CD4-positive, alpha-beta T cell treated with Interleukin-17A for 4 hours (primary cell): ENCODE measurements at regions not wholly inside any gene's neighbourhood (a gene's known extent, or its start where the extent isn't known, plus 50 kb on each side); places are given as distances from the start of the nearest gene placed in this dataset.

Source experiments
- DNase-seq: peaks from one replicate; pipeline ENCODE4 v3.0.0-alpha.2; 2020; ENCODE audit warnings: mixed read lengths

DNA sequence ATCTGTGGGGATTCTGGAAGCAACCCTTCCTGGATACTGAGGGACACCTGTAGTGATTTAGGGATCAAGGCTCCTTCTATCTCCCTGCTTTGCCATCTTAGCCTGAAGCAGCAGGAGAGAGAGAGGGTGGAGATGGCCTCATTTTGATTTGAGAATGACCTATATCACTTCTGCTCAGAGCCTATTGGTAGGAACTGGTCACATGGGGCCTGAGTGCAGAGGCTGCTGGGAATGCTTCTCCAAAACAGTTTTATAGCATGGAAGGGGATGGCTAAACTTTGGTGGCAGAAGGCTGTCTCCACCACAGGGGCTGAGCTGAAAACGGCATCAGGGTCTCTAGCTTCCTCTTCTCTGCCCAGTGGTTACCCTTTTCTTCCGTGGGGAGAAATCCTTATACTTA, 105.8 kb downstream of the TBX19 start:
- no peak for DNase-seq

DNA sequence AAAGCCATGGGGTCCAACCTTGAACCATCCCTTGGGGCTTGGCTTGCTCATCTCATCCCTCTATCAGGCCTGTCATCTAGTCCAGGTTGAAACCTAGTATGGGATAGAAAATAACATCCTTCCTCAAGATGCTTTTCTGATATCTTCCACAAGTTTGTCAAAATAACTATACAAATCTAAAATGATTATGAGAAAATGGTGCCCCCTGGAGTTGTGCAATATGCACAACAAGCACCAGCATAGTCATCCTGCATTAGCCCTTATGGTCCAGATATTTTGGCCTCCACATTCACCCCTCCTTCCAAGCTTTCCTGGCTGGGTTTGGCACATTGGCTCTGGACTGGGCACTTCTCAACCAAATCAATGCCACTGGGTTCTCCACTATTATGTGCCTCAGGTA, 101.2 kb downstream of the TBX19 start:
- DNase-seq = no peak

DNA sequence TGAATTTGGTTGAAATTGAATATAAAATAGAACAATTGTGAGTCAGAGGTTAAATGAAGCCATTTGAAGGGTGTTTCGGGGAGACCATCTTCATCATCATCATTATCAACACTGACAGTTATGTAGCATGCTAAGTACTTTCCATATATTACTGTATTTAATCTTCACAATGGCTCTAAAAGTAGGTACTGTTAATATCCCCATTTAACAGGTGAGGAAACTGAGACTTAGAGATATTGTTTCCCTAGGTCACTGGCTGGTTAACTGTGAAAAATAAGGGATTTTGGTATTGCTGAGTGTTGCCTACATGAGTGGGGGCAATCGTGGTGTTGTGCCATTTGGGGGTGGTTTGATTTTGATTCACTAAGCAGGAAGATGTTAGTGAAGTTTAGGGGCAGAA, 100.3 kb downstream of the TBX19 start:
- DNase-seq = no peak

DNA sequence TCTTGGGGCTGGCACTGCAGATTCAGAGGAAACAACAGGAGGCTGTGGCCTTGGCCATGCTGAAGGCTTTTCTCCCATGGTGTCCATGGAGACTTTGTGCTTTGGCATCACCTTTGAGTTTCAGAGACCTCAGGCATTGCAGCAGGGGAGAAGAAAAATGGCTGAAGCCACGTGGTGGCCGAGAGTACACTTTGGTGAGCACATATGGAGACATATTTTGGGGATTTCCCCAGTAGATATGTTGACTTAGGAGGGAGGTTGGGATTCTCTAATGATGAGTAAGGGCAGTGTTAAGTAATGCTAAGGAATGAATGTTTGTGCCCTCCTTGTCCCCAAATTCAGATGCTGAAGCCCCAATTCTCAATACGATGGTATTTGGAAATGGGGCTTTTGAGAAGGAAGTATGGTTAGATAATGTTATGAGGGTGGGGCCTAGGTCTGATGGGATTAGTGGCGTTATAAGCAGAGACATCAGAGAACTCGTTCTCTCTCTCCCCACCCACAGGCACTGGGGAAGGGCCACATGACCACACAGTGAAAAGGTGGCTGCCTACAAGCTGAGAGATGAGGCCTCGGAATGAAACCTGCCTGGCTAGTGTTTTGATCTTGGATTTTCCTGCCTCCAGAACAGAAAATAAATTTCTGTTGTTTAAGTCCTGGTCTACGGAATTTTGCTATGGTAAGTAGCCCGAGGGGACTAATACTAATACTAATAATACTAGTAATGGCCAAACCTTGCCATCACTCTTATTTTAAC, 98.6 kb downstream of the TBX19 start:
- no peak for DNase-seq

DNA sequence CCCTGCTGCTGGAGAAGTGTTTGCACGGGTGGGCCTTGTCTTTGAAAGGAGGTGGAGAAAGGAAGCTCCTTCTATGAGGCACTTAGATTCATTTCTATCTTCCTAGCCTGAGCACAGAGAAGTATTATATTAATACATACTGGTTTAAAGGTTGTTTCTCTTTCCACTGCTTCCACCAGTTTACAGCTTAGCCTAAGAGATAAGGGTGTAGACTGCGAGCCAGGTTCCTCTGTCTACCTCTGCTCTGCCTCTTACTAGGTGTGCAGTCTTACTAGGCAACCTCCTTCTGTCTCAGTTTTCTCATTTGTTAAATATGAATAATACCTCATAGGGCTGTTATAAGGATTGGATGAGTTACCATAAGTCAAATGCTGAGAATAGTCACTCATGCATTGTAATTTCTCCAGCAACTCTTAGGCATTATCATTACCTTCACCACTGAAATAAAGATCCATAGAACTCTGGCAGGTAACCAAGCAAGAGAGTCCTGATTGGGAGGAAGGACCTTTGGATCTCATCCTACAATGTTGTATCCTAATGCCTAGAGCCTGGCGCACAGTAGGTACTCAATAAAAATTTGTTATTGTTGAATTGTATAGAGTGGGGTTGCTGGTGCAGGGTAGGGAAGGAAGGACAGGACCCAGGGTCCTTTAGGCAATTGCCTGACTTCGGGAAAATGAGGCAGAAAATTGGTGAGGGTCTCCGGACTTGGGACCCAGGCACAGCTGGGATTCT, 95.1 kb downstream of the TBX19 start:
- no peak for DNase-seq

DNA sequence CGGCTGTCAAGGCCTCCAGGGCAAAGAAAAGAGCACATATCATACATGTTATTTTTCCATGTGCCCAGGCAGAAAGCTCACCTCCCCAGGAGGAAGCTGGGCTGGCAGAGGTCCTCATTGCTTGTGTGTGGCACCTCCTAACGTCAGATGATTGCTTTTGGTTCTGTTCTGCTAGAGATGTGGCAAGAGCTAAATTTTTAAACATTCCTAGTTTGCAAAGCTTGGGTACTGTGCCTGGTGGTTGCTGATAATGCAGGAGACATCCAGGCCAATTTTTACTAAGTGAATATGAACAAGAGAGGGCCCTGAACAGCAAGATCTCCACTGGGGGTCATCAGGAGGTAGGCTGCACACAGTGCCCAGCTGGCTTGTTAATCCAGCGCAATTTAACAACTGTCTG, 93.9 kb downstream of the TBX19 start:
- no peak for DNase-seq

DNA sequence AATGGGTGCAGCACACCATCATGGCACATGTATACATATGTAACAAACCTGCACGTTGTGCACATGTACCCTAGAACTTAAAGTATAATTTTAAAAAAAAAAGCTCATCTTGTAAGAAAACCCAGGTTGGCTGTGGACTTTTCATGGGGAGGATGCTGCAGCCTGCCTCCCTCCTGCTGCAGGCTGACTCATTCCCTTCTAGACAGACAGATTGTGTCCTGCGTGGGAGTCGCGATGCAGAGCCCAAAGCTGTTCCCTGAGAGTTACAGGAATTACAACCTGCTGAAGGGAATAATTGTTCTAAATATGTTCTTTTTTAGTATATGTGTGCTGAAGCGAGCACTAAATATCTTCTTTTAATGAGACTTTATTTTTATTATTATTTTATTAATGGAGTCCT, 93.2 kb downstream of the TBX19 start:
- no peak for DNase-seq

DNA sequence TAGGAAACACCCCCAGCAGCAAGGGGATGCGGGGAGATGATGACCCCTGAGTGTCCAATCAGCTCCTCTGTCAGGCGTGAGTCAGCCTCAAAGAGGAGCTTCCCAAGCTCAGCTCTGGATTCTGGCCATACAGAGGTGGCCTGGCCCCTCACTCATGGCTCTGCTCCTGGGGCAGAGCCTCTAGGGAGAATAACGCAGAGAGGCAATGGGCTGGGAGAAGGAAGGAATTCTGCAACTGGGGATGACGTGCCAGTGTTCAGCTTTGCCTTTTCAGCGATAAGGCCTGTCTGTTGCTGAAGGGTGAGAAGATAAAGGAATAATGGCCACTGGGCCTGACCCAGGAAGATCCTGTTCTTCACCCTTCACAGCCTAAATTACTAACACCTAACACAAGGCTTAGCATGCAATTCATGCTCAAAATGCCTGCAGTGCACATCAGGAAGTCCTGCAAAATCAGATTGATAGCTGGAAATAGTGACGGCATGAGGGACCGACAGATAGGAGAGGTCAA, 92.2 kb downstream of the TBX19 start:
- no peak for DNase-seq

DNA sequence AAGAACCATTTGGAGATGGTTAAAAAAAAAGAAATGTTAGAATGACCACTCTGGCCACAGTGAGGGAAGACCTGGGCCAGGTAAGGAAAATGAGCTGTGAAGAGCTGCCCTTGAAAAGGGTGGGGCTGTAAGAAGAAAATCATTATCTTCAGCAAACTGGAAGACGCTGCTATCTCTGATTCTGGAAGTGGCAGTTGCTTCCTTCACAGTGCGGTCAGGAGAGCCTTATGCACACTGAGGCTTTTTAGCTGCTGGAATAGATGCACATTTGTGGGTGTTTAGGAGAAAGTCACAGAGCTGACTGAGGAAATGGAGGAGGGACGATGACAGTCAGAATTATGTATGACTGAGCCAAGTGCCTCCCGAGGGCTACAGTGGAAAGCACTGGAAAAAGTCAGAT, 91.6 kb downstream of the TBX19 start:
- no peak for DNase-seq

DNA sequence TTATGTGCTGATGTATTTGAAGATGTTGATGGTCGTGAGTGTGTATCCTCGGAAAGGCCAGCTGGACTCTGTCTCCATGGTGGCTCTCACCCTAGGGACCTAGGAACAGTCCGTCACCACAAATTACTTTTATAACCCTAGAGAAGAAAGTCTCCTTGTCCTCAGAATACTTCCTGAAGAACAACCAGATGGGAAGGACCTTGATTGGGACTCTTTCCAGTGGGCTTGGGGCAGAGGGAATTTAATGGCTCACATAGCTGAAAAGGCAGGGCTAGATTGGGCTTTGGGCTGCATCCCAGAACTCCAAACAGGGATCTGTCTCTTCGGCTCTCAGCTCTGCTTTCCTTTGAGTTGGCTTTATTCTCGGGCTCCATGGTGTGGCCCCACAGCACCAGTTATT, 90.8 kb downstream of the TBX19 start:
- no peak for DNase-seq

DNA sequence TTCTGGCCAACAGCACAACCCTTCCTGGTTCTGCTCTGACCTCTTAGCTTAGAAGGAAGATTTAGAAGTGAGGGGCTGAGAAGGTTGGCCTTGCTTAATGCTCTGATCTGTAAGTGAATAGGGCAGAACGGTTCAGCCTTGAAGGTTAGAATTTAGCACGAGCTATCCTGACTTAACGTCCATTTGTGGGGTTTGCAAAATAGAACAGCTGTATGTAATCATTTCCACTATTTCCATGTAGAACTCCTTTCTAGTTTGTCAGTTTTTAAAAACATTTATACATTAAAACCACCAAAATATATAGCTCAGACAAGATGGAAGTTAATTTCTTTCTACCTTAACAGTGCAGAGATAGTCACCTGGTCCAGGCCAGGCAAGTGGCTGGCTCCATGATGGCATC, 89.9 kb downstream of the TBX19 start:
- DNase-seq = no peak

DNA sequence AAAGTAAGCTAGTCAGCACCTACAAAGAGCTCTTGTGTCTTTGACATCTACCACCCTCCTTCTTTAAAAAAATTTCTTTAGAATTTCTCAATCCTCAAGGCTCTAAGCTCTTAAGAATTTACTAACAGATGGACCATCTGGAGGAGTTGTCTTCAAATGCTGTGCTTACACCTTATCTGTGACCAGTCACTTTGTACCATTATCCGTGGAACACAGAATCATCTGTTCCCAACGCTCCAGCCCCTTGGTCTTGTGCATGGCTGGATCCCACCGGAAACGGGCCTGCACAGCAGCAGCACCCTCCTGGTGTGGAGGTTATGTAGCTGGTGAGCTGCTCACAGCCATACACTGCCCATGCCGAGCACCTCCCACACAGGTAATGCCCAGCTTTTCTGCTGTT, 89.0 kb downstream of the TBX19 start:
- no peak for DNase-seq

DNA sequence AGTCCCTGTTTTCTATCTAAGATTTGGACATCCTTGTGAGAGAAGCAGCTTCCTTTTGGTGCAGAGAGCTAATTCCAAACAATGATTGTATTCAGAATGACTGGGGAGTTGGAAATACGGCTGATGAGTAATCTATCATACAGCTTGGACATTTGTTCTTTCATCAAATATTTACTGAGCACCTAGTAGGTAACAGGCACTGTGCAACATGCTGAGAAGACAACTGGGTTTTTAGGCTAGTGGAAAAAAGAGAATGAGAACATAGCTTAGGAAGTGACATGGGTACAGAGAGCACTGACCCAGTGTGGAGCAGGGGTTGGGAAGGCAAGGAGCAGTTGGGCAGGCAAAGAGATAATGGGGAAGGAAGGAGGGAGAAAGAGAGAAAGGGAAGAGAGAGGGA, 87.5 kb downstream of the TBX19 start:
- DNase-seq = no peak

DNA sequence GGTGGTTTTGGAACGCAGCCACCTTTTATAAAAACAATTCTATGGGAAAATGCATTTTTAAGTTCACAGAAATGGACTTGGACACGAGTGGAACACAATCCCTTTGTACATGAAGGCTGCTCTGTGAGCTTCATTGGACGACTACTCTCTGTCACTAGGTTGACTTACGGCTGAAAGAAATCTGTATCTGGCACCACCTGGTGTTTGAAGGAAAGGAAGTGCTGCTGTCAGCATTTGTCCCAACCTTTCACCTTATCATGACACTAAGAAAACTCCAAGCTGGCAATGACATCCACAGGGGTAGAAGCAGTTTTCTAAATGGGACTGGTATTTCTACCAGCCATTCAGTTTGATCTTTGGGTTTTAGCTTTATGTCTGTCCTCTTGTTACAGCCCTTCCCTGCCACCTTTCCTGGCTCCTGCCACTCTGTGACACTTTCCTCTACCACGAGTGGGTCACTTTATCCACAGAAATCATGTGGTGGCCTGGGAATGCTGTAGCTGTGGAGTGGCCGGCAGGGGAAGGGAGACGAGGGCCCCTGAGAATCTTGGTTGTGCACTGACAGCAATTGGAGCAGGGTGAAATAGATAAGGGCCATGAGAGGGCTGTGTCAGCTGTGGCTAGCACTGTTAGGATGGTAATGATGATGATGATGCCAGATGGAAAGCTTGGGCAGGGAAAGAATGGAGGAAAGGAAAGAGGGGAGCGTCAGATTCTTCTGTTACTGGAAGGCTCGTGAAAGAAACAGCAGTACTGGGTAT, 85.2 kb downstream of the TBX19 start:
- peak; percentile 15 for DNase-seq
